SK-N-SH treated with all-trans-retinoic acid at 6 μM for 48 hours (cell line): ENCODE measurements at regions not wholly inside any gene's neighbourhood (a gene's known extent, or its start where the extent isn't known, plus 50 kb on each side); places are given as distances from the start of the nearest gene placed in this dataset.

ENCODE experiments used
- ATAC-seq: fragments of 200-7000 bp; cut with Tn5 transposase; 3 replicates; pipeline ENCODE4 v1.9.1; 2020; ENCODE audit warnings: mild to moderate bottlenecking, moderate library complexity
- CSDC2 ChIP-seq: fragments of 250-450 bp; sonication (Bioruptor Pico); IDR thresholded peaks from 2 replicates; pipeline ENCODE4 v1.5.0; 2020; ENCODE audit warnings: mild to moderate bottlenecking, moderate library complexity
- CSRNP3 ChIP-seq: fragments of 250-450 bp; sonication (Bioruptor Pico); IDR thresholded peaks from 2 replicates; pipeline ENCODE4 v1.5.1; 2021; ENCODE audit warnings: mild to moderate bottlenecking, moderate library complexity
- ESRRG ChIP-seq: fragments of 250-450 bp; sonication (Bioruptor Pico); IDR thresholded peaks from 2 replicates; pipeline ENCODE4 v1.6.1; 2021; ENCODE audit warnings: mild to moderate bottlenecking
- GLIS3 ChIP-seq: fragments of 250-450 bp; sonication (Bioruptor Pico); IDR thresholded peaks from 2 replicates; pipeline ENCODE4 v1.5.0; 2020; ENCODE audit warnings: mild to moderate bottlenecking, moderate library complexity
- ISL1 ChIP-seq: fragments of 250-450 bp; sonication (Bioruptor Pico); IDR thresholded peaks from 2 replicates; pipeline ENCODE4 v2.1.2; 2022; ENCODE audit warnings: mild to moderate bottlenecking, moderate library complexity
- OSR1 ChIP-seq: fragments of 250-450 bp; sonication (Bioruptor Pico); IDR thresholded peaks from 2 replicates; pipeline ENCODE4 v1.8.0; 2022; ENCODE audit warnings: moderate library complexity, mild to moderate bottlenecking, inconsistent platforms
- PATZ1 ChIP-seq: fragments of 250-450 bp; sonication (Bioruptor Pico); IDR thresholded peaks from 2 replicates; pipeline ENCODE4 v1.8.0; 2020; ENCODE audit warnings: mild to moderate bottlenecking, moderate library complexity, borderline replicate concordance
- POU6F1 ChIP-seq: fragments of 250-450 bp; sonication (Bioruptor Pico); IDR thresholded peaks from 2 replicates; pipeline ENCODE4 v1.8.0; 2021; ENCODE audit warnings: low read depth, mild to moderate bottlenecking, moderate library complexity, borderline replicate concordance
- PPARA ChIP-seq: fragments of 250-450 bp; sonication (Bioruptor Pico); IDR thresholded peaks from 2 replicates; pipeline ENCODE4 v1.5.0; 2020; ENCODE audit warnings: mild to moderate bottlenecking, borderline replicate concordance
- RARB ChIP-seq: fragments of 250-450 bp; sonication (Bioruptor Pico); IDR thresholded peaks from 2 replicates; pipeline ENCODE4 v1.8.0; 2021; ENCODE audit warnings: mild to moderate bottlenecking, moderate library complexity
- SNAI2 ChIP-seq: fragments of 250-450 bp; sonication (Bioruptor Pico); IDR thresholded peaks from 2 replicates; pipeline ENCODE4 v1.5.0; 2020; ENCODE audit warnings: mild to moderate bottlenecking, moderate library complexity
- TOX ChIP-seq: fragments of 250-450 bp; sonication (Bioruptor Pico); IDR thresholded peaks from 2 replicates; pipeline ENCODE4 v1.8.0; 2021; ENCODE audit warnings: mild to moderate bottlenecking, moderate library complexity, borderline replicate concordance
- ZC3H10 ChIP-seq: fragments of 250-450 bp; sonication (Bioruptor Pico); IDR thresholded peaks from 2 replicates; pipeline ENCODE4 v1.5.1; 2021; ENCODE audit warnings: mild to moderate bottlenecking, moderate library complexity
- ZFP3 ChIP-seq: fragments of 250-450 bp; sonication (Bioruptor Pico); IDR thresholded peaks from 2 replicates; pipeline ENCODE4 v1.5.0; 2020; ENCODE audit warnings: mild to moderate bottlenecking, moderate library complexity
- ZFP30 ChIP-seq: fragments of 450-650 bp; formaldehyde crosslinking; IDR thresholded peaks from 2 replicates; pipeline ENCODE4 v1.5.0; 2022; ENCODE audit warnings: mild to moderate bottlenecking, moderate library complexity
- ZNF565 ChIP-seq: fragments of 450-650 bp; formaldehyde crosslinking; conservative IDR thresholded peaks from 2 replicates; pipeline ENCODE4 v1.5.0; 2020; ENCODE audit warnings: low read depth, mild to moderate bottlenecking, moderate library complexity
- ZNF70 ChIP-seq: fragments of 450-650 bp; formaldehyde crosslinking; IDR thresholded peaks from 2 replicates; pipeline ENCODE4 v1.5.0; 2020; ENCODE audit warnings: mild to moderate bottlenecking, moderate library complexity
- ZNF8 ChIP-seq: fragments of 450-650 bp; formaldehyde crosslinking; IDR thresholded peaks from 2 replicates; pipeline ENCODE4 v1.5.0; 2020; ENCODE audit warnings: mild to moderate bottlenecking, moderate library complexity
- TF ChIP-seq, protein P1 (sequence below): fragments of 250-450 bp; sonication (Bioruptor Pico); IDR thresholded peaks from 2 replicates; pipeline ENCODE4 v1.5.1; 2020; ENCODE audit warnings: low read depth, mild to moderate bottlenecking, moderate library complexity
- TF ChIP-seq, protein P2 (sequence below): fragments of 250-450 bp; sonication (Bioruptor Pico); IDR thresholded peaks from 2 replicates; pipeline ENCODE4 v1.5.0; 2020; ENCODE audit warnings: mild to moderate bottlenecking, moderate library complexity

- no peak for ATAC-seq
- TF ChIP-seq ZNF565 (CRISPR knock-in tag) (no peak), SNAI2 (no peak), PATZ1 (no peak), PPARA (CRISPR knock-in tag) (no peak), TOX (CRISPR knock-in tag) (no peak), ISL1 (CRISPR knock-in tag) (no peak), CSDC2 (CRISPR knock-in tag) (no peak), ESRRG (CRISPR knock-in tag) (no peak), ZC3H10 (CRISPR knock-in tag) (no peak), POU6F1 (CRISPR knock-in tag) (no peak), ZNF8 (CRISPR knock-in tag) (no peak), CSRNP3 (CRISPR knock-in tag) (no peak), ZNF70 (CRISPR knock-in tag) (no peak), ZFP3 (CRISPR knock-in tag) (no peak), GLIS3 (no peak), ZFP30 (no peak)
- TF ChIP-seq, protein P1, sequence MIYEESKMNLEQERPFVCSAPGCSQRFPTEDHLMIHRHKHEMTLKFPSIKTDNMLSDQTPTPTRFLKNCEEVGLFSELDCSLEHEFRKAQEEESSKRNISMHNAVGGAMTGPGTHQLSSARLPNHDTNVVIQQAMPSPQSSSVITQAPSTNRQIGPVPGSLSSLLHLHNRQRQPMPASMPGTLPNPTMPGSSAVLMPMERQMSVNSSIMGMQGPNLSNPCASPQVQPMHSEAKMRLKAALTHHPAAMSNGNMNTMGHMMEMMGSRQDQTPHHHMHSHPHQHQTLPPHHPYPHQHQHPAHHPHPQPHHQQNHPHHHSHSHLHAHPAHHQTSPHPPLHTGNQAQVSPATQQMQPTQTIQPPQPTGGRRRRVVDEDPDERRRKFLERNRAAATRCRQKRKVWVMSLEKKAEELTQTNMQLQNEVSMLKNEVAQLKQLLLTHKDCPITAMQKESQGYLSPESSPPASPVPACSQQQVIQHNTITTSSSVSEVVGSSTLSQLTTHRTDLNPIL (CRISPR knock-in tag) = no peak
- TF ChIP-seq, protein P2, sequence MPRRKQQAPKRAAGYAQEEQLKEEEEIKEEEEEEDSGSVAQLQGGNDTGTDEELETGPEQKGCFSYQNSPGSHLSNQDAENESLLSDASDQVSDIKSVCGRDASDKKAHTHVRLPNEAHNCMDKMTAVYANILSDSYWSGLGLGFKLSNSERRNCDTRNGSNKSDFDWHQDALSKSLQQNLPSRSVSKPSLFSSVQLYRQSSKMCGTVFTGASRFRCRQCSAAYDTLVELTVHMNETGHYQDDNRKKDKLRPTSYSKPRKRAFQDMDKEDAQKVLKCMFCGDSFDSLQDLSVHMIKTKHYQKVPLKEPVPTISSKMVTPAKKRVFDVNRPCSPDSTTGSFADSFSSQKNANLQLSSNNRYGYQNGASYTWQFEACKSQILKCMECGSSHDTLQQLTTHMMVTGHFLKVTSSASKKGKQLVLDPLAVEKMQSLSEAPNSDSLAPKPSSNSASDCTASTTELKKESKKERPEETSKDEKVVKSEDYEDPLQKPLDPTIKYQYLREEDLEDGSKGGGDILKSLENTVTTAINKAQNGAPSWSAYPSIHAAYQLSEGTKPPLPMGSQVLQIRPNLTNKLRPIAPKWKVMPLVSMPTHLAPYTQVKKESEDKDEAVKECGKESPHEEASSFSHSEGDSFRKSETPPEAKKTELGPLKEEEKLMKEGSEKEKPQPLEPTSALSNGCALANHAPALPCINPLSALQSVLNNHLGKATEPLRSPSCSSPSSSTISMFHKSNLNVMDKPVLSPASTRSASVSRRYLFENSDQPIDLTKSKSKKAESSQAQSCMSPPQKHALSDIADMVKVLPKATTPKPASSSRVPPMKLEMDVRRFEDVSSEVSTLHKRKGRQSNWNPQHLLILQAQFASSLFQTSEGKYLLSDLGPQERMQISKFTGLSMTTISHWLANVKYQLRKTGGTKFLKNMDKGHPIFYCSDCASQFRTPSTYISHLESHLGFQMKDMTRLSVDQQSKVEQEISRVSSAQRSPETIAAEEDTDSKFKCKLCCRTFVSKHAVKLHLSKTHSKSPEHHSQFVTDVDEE (CRISPR knock-in tag) = no peak
Measured at GRCh38 chr7:116142374-116142773, 68.0 kb upstream of the TES start.

DNA sequence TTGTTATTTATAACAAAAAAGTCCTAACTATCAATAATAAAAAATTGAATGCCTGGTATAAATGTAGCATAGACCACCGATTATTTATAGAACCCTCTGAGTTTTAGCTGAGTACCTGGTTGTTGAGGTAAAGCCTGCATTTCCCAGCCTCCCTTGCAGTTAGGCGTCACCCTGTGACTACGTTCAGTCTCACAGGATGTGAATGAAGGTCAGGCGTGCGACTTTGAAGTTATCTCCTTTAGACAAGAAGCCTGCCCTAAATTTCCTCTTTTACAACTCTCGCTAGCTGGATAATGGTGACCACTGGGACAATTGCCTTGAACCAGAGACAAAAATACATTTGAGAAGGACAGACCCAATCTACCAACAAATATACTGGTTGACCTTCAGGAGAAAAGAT, 67.5 kb upstream of the TES start:
- TF ChIP-seq ZNF565 (CRISPR knock-in tag) (no peak), CSRNP3 (CRISPR knock-in tag) (no peak), OSR1 (CRISPR knock-in tag) (no peak), ZNF70 (CRISPR knock-in tag) (no peak), PATZ1 (no peak), POU6F1 (CRISPR knock-in tag) (no peak), RARB (CRISPR knock-in tag) (no peak), GLIS3 (no peak)
- no peak for ATAC-seq
